CD4-positive, alpha-beta T cell treated with Interleukin-4 for 1 hour (primary cell): ENCODE measurements at regions not wholly inside any gene's neighbourhood (a gene's known extent, or its start where the extent isn't known, plus 50 kb on each side); places are given as distances from the start of the nearest gene placed in this dataset.
"Not testable (repeated sequence)": the region's sequence is repeated elsewhere in the genome, so short reads cannot be mapped to it uniquely, and the experiment has no call there.

Source experiments
- DNase-seq, 2 donors: peaks; one replicate each; pipeline ENCODE4 v3.0.0-alpha.2; 2020 to 2022

DNA sequence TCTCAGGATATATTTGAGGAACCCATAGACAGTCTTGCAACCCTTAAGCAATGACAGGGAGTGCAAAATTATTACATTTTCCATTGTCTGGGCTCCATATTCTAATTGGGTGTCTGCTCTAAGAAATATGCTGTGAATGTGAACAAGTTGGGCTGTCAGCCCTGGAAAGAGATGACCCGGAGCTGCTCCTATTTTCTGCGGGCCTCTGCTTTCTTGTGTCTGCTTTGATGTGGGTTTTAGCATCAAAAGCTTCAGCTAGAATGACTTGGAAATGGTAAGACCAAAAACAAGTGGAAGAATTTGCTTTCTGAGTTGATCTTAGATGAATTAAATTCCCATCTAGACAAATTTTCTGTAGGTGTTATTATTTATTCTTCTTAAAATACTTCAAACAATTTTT lies 343.6 kb upstream of the IGFBP3 start:
- DNase-seq, result no peak

DNA sequence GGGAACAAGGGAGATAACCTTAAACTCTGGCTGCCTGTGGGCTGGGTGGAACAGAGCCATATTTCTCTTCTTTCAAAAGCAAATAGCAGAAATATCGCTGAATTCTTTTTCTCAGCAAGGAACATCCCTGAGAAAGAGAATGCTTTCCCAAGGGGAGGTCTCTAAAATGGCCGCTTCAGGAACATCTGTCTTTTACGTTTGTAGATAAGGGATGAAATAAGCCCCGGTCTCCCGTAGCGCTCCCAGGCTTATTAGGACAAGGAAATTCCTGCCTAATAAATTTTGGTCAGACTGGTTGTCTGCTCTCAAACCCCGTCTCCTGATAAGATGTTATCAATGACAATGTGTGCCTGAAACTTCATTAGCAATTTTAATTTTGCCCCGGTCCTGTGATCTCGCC lies 340.6 kb upstream of the IGFBP3 start:
- not testable (repeated sequence) for DNase-seq

DNA sequence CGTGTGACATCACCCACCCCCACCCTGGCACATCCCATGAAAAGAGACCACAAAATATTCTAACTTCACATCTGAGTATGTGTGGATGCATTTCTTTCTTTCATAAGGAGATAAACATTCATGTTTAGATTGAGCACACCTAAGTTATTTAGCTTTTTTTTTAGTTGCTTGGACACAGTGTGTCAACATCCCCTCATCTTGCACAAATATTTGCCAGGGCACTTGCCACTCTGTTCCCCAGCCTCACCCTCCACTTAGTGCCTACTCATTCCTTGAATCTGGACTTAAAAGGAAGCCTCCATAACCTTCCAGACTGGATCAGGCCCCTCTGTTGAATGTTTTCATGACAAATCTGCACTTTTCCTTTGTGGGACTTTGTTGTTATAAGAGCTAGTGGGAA lies 338.9 kb upstream of the IGFBP3 start:
- no peak for DNase-seq

DNA sequence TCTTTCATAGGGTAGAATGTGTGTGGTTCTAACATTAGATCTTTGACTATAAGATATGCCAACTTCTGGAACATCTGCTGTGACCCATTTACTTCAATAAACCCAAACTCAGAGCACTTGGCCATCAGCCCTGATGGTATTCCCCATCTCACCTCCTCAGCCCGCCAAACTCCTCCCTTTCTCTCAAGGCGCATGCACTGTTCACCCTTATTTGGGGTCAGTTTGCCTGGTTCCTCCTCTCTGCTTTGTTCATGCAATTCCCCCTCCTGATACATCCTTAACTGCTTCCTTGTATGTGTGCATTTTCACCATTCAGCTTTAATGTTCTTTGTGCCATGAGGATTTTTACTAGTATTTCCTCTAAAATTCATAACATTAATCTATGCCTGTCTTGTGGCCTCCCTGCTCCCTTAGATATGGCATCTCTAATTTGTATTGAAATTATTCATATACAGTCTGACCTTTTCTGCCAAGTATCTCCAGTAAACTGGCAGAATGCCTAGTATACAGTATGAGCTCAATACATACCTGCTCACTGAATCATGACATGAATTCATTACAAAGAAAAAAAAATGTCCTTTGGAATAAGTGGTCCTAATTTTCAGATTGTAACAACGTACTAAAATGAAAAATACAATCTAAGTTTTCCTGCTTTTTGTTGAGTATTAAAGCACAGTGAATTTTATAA lies 336.8 kb upstream of the IGFBP3 start:
- DNase-seq, result no peak

DNA sequence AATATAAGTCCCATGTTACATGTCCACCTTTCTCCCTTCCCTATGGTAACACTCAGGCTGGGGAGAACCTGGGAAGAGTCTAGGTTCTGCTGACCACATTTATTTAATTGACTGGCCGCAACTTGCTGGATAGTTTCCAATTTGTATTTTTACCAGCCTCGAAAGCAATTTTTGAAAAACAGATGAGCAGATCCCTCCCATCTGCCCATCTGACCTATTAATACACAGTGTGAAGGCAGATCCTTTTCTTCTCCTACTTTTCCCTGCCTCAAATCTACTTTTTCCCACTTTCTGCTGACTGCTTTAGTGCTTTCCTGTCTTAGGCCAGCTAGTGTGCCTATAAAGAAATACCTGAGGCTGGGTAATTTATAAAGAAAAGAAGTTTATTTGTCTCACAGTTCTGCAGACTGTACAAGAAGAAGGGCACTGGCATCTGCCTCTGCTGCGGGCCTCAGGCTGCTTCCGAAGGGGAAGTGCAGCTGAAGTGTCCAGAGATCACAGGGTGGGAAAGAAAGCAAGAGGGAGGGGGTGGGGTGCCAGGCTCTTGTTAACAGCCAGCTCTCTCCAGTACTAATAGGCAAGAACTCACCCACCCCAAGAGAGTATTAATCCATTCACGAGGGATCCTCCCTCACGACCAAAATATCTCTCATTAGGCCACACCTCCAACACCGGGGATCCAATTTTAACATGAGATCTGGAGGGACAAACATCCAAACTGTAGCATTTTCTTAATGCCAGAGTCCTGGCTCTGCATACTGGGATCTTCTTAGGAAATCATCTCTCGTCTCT lies 336.0 kb upstream of the IGFBP3 start:
- DNase-seq, result no peak

DNA sequence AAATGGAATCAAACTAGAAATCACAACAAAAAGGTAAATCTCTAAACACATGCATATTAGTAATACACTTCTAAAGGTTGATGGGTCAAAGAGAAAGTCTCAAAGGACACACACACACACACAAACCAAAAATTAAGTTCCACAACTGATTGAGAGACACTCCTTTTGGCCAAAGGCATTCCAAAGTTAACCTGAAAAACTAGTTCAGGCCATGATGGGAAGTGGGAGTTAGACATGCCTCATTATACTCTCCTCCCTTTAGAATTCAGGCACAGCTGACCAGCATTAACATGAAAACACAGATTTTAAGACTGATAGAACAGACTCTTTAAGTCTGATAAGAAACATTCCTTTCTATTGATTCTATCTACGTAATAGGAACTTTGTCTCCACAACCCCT lies 332.4 kb upstream of the IGFBP3 start:
- DNase-seq, result no peak

DNA sequence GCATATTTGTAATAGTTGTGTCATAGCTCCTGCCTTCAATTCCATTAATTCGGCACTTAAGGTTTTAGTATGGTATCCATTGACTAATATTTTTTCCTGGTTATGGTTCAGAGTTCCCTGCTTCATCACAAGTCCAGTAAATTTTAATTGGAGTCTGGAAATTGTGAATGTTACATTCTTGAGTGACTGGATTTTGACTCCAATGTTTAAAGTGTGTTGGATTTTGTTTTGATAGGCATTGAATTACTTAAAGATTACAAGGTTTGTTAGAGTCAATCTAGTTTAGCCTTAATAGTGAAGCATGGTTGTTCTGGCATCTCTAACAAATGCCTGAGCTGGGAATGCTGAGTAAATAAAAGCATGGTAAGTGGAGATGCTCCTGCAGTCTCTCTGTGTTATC lies 326.6 kb upstream of the IGFBP3 start:
- no peak for DNase-seq

DNA sequence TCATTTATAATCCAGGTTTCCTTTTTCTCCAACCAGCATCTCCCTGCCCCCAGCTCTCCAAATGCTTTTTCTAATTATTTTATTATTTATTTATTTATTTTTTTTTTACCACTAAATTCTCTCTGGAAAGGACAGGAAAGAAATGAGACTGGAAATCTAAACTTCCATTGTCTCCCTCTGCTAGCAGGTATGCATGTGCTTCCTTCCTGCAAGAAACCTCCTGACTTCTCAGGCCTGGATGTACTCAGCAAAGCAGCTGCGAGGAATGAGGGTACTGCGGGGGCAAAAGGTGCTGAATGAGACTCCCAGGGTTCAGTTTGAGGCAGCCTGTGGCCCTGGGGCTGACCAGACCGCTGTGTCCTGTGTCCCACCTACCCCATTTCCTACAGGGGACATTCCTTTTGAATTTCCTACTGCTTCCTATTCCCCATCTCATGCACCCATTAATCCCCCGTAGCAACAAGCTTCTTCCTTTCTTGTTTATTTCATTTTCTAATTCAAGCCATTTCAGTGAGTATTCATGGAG lies 324.6 kb upstream of the IGFBP3 start:
- DNase-seq, result no peak

DNA sequence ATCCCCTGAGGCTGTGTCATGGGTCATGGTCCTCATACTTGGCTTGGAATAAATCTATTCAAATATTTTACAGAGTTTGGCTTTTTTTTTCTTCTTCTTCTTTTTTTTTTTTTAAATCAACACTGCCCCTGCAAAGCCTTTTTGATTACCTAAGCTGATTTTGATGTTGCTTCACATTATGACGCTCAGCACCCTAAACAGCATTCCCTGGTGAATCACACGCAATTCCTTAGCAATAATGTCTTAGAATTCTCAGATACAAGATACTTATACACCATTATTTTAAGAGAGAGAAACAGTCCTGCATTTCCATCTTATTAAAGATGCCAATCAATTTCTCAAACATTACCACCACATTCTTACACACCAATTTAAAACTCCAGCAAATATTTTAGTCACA lies 323.7 kb upstream of the IGFBP3 start:
- DNase-seq, result no peak

DNA sequence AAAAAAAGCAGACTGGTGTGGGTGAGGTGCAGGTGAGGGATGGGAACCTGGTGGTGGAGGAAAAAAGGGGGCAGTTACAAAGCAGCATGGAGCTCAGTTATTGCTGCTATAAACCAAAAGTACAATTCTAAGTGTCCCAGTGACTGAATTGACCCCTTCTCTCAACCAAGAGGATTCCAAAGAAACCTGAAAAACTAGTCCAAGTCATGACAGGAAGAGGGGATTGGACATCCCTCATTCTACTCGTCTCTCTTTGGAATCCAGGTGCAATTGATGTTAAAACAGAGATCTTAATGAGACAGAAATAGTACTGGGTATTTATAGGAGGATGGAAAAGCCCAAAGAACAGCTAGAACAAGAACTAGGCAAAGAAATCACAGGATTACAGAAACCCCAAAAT lies 322.3 kb upstream of the IGFBP3 start:
- DNase-seq, result no peak

DNA sequence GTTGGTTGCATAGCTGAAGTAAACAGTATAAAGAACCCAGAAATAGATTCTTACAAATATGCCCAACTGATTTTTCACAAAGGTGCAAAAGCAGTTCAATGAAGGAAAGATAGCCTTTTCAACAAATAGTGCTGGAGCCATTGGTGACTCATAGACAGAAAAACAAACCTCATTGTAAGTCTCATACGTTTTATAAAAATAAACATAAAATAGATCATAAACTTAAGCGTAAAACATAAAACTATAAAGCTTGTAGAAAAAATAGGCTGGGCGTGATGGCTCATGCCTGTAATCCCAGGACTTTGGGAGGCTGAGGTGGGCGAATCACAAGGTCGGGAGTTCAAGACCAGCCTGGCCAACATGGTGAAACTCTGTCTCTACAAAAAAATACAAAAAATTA lies 318.8 kb upstream of the IGFBP3 start:
- no peak for DNase-seq

DNA sequence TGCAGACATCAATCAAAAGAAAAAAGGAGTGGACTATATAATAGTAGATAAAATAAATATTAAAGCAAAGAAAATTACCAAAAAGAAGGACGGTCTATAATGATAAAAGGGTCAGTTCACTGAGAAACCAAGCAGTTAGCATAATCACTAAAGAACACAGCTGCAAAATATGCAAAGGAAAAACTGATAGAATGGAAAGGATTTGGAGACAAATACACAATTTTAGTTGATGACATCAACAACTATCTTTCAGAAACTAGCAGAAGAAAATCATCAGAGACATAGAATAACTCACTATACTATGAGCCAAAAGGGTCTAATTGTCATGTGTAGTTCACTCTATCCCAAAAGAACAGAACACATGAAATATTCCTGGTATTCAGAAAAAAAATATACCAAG lies 316.4 kb upstream of the IGFBP3 start:
- no peak for DNase-seq

DNA sequence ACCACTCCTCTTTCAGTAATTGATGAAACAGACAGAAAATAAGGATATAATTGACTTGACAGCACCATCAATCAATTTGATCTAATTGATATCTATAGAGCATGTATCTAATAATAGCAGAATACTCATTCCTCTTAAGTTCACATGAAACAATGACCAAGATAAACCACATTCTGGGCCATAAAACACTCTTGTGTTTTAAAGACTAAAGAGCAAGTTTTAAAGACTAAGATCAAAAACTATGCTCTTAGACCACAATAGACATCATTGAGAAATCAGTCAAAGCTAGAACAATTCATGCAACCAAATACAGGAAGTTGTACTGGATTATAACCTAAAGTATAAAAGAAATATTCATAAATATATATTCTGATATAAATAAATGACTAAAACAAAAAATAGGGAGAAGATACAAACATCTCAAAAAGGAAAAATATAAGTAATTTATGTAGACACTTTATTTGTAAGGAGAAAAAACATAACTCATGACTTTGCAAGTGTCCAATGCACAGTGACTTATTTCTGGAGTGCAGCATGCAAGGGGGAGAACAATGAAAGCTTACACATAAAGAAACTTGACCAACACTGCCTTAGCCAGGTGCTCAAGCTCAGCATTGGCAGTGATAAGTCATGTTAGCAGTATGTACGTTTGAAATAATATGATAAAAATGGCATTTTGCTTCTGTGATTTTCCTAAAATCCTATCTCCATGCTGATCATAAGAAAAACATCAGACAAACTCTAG lies 312.7 kb upstream of the IGFBP3 start:
- DNase-seq, result no peak

DNA sequence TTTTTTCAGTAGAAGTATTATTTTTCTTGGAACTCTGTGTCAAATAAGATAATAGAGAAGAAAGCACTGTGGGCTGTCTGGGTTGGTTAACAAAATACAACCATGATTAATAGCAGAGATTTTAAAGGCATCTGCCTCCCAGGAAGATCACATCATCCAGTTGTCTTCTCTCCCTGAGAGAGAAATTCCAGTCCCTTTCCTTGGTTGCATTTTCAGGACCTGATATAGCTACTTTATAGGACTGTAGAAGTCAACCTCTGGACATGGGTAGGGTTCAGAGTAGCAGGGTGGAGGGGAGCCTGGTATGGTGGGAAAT lies 309.9 kb upstream of the IGFBP3 start:
- no peak for DNase-seq

DNA sequence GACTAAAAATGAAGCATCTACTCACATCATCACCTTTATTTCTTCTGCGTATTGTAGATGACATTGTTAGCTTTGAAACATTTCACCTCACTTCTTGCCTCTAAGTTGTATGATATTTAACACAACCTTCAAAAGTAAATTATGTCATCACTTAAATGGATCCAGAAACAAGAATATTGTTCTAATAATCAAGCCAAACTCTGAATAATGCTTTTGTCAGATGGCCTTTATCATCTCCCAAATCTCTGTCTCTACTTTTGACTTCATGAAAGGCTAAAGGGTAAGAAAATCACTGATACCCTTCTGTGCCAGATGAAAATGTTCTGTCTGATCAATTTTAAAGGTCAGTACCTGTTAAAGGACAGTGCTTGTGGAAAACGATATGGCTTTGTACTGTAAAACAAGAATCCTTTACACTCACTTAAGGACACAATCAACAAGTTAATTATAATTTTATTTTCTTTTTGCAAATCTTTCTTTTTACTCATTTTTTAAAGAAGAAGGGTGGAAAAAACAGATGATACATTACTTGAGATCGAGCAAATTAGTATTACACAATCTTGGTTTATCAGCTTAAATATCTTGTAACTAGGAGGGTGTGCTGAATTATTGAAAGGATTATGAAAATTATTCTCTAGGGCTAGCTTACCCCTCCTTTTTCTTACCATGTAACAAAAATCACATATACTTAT lies 309.4 kb upstream of the IGFBP3 start:
- no peak for DNase-seq

DNA sequence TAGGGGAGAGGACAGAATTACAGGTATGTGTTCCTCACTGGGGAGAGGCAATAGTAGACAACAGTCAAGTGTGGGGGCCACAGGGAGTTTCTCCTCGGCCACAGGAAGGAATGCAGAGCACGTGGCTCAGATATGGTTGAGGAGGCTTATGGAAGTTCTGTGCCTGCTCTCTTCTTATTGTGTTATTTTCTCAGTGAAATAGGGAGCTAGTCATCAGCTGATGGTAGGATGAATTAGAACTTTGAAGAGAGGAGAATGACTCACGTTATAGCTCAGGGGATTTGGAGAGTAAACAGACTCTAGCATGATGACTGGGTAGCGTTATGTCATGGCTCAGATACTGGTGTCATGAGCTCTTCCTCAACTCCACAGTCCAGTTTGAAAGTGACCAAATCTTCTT lies 308.3 kb upstream of the IGFBP3 start:
- DNase-seq, result no peak

DNA sequence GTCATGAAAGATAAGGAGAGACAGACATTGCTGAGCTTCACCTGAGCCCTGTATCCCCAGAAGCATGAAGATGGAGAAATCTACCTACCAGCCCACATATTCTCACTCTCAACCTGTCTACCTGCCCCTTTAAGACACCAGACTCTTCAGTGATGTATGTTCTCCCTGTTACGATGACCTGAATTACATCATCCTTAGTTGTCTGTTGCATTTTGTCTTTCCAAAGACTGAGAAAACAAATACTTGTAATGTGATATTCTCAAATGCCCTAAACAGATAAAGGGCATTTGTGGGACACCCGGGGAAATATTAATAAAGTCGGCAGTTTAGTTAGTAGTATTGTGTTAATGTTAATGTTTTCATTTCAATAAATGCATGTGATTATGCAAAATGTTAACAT lies 305.8 kb upstream of the IGFBP3 start:
- no peak for DNase-seq

DNA sequence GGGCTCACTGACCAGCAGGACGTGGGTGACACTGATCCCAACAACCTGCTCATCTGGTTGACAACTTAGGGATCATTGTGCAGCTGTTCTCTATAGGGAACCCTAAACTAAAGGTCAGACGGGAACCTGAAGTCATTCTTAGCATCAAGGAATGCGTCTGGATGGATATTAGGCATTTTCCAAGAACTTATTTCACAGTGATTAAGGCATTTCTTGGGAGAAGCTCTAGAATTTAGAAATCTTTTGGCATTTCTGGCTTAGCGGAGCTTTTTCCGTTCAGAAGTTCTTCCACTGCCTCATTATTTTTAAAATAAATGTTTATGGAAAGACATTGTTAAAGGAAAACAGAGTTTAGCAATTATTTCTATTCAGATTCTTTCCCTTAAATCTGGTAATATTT lies 303.3 kb upstream of the IGFBP3 start:
- DNase-seq, result no peak

DNA sequence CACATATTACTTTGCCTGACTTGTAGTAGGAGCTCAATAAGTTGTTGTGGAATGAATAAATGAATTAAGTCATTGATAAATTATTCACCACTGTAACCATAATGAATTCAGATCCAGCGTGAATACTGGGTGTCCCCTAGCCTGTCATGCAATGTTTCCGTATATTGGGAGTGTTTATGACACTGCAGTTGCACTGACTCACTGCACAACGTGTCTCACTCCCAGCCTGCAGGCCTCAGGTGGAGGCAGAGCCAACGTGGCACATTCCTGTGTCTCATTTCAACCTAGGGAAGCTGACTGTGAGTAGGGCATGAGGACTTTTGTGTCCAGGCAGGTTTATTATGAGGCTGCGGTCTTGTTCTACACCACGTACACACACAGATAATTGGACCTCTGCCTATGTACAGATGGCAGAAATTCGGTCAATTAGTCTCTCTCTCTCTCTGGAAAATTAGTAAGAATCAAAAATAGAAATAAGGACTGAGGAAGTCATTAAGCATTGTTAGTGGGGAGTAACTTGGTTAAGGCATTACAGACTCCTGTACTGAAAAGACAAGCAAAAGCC lies 299.1 kb upstream of the IGFBP3 start:
- no peak for DNase-seq

DNA sequence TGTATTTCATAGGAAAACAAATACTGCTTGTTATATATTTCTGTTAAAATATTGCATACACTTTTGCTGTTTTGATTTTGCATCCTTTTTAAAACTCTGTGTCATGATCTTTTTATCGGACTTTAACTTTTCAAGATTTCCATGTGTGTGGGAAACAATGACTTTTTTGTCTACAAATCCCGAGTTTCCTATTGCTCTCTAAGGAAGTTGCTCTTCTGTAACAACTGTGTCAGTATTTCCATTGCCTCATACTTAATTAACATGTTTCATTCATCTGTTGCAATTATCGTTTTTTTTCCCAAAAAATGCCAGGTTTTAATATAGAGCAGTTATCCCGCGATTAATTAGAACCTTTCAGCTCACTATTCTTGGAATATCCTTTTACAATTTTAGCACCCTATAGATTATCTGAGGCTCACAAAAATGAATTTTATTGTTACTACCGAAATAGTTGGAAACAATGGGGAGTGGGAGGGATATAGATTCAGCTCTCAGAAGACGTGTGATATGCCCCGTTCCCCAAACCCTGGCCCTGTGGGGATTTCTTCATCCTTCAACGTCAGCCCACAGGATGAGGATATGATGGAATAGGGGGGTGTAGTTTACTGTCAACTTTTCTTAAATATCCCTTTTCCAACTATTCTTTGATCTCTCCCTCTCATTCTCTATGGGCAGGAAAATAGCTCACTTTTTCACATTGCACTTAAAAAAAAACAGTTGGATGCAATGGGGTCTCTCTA lies 297.6 kb upstream of the IGFBP3 start:
- no peak for DNase-seq

DNA sequence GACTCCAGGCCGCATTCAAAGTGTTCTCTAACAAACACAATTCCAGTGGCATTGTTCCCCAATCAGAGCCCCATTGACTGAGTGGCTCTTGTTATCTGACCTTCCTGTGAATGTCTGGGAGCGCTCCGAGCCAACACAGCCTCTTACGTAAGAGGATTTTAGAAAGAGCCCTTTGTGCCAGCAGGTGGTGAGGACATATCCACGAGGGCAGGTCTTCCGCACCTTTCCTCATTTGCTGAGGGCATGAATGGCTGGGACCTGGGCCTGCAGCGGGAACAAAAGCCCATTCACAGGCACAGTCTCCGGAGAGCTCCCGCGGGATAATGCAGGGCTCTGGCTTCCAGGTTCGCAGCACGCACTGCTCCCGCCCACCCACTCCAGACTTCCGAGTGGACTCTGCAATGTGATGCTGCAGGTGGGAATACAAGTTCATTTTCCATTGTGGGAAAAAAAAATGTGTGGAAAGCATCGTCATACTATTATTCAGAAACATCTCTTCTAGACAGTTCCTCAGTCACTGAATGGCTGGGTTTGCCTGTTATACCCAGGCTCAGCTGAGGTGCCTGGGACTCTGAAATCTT lies 295.0 kb upstream of the IGFBP3 start:
- no peak for DNase-seq

DNA sequence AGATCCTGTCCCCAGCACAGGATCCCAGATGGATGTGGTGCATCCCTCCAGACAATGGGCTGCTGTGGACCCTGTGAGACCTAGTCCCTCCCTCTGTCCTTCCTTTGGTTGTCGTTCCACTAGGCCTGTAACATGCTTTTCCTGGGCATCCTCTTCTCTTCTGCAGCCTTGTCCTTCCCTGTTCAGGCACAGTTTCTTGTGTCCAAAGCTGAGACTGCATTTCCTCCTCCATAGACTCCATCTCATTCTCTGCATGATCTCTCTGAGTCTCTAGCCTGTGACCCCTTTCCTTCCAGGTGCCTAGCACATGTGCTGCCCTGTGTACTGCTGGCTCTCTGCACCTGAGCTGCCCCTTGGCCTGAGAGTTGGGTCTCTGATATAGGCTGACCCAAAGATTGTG lies 293.5 kb upstream of the IGFBP3 start:
- no peak for DNase-seq
